ENCODE measurements at regions not wholly inside any gene's neighbourhood (a gene's known extent, or its start where the extent isn't known, plus 50 kb on each side); places are given as distances from the start of the nearest gene placed in this dataset.

DNA sequence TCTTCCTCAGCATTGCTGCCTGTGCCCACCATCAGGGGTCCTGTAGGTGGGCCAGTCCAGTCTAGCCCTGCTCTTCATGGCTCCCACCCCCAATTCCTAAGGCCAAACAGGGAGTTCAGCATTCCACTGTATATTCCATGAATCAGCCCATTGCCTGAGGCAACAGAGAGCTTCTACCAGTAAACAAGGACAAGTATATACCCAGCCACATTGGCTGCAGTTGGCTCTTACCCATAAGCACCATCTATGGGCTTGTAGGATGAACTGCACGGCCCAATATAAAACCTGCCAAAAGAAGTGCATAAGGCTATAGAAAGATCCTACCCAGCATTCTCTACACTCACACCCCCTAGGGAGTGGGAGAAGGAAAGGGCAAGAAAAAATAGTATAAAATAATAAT is 95.1 kb upstream of the SALL3 start:
- no peak for DNase-seq

DNA sequence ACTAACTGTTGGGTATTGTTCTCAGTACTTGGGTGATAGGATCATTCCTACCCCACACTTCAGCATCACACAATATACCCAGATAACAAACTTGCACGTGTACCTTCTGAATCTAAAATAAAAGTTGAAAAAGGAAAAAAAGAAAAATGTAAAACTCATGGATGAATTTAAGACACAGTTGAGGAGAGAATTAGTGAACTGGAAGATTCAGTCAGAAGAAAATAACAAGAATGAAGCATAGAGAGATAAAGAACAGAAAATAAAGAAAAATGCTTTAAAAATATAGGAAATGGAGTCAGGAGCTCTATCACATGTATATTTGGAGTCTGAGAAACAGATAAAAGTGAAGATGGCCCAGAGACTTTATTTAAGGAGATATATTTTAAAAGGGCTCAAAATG is 90.4 kb upstream of the SALL3 start:
- no peak for DNase-seq

DNA sequence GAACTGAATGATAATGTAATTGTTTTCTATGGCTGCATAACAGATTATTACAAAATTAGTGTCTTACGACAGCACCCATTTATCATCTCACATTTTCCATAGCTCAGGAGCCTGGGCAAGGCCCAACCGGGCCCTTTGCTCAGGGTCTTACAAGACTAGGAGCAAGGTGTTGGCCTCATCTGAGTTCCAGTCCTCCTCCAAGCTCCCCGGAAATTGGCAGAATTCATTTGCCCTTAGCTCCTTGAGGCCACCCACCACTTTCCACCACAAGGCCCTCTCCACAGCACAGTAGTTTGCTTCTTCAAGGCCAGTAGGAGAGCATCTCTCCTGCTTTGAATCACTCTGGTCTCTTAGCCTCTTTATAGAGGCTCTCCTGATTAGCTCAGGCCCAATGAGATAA is 89.2 kb upstream of the SALL3 start:
- no peak for DNase-seq

DNA sequence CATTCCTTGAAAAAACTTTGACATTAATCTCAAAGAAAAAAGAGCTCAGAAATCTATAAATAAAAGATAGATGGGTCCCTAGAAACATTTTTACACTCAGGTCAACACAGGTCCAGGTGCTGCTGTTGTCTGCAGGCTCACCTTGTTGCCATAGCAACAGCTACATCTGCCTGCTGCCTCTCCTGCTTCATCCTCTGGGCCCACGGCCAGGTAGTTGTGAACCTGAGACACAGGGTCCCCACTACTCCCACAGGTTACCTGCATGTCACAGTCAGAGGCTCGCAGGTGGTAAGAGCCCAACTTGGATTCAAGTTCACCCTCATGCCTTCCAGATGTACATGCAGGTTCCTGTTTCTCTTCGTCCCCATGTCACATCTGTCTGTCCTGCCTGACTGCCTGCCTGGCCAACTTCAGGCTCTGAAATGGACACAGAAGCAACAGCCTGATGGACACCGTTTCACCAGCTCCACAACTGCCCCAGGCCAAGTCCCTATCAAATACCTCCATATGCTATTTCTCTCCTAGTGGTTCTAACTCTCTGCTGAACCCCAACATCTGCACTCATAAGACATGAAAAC is 88.3 kb upstream of the SALL3 start:
- DNase-seq: no peak

DNA sequence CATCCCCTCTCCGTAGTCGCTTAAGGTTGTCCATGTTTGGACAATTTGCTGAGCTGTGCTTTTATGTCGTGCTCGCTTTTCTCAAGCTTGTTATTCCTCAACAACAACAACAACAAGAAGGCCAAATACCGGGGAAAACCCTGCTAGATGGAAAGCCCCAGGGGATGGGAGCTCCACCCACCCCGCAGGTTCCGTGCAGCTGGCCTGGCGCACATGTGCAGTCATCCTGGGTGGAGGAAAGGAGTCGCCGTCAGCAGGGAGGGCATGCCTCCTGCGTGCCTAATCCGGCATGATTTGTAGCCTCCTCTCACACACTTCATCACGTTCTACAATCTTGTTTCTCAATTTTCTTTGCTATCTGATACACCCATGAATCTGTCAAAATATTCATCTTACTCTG is 87.4 kb upstream of the SALL3 start:
- no peak for DNase-seq

DNA sequence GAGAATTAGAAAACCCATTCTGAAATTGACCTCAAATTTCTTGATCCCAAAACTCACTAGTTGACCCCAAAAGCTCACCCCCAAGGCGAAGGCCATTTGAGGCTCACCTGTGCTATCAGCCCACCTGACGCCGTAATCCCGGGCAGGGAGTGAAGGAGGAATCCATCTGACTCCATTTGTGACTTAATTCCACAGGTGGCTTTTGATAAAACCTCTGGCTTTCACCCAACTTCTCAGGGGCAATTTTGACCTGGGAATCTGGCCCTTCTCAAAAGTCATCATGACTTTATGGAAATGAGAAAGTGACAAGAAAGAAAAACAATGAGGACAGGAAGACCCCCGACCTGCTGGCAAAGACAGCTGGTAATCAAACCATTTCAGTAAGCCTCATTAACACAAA is 86.9 kb upstream of the SALL3 start:
- DNase-seq: no peak

DNA sequence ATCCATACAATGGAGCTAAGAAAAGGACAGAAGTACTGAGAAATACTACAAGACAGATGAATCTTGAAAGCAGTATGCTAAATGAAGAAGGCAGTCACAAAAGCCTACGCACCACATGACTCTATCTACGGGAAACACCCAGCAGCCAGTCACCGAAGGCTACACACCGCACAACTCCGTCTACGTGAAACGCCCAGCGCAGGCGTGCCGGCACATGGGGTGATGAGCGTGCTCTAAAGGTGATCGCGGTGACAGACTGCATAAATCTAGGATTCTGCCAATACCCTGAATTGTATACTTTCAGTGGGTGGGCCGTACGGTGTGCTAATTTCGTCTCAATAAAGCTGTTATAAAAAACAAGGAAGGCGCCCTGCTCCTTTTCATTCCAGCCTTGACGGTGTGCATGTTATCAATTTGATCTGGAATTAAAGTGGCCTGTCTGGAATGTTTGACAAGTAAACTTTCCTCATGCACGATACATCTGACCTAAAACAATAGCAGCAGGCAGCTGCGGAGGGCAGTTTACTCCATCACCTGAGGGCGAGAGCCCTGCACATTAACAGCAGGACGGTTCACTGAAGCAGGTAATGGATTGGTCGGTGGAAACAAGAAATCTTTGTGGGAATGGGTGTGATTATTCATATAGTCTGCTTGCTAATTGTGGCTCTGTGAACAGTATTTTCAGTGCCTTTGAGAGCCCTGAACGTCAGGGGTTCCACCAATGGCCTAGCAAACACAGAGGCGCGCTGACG is 86.2 kb upstream of the SALL3 start:
- DNase-seq: no peak

DNA sequence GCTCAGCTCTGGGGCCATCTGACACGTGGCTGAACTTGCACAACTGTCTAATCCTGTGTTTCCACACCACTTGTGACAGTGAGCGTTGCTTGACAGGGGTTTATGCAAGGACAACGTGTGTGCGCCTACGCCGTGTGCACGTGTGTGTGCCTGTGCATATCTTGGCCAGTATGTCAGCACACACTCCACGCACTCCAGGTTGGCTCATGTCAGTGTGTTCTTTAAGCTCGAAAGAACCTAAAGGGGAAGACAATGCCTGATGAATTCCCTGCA is 85.6 kb upstream of the SALL3 start:
- DNase-seq: no peak

DNA sequence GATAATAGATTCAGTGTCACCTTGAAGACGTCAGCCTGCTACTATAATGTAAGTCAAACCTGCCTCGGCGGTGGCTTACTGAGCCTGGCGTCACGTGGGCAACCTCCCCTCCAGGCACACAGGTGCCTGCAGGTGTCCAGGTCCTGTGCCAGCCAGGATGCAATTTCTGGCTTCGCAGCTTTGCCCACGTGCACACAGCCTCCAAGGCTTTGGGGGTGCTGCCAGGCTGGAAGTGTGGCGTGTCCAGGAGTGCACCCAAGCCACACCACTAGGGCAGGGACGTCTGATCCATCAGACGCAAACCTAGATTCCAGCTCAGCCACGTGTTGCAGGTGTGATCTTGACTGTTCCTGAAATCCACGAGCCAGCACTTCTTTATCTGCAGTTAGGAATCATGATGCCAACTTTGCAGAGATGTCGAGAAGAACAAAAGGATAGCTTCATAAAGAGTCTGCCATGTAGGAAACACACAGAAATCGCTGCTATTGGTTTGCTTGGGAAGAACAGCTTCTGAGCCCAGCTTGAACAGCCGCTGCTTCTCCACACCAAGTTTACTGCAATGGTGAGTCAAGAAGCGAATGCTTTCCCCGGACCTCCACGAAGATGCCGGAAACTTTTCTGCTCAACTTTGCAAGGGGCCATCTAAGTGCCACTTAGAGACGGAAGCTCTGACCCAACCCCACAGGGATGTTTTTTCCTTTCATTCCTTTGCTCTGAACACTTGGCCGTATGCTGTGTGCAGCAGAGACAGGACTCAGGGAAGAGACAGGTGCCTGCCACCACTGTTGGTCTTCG is 84.2 kb upstream of the SALL3 start:
- no peak for DNase-seq

DNA sequence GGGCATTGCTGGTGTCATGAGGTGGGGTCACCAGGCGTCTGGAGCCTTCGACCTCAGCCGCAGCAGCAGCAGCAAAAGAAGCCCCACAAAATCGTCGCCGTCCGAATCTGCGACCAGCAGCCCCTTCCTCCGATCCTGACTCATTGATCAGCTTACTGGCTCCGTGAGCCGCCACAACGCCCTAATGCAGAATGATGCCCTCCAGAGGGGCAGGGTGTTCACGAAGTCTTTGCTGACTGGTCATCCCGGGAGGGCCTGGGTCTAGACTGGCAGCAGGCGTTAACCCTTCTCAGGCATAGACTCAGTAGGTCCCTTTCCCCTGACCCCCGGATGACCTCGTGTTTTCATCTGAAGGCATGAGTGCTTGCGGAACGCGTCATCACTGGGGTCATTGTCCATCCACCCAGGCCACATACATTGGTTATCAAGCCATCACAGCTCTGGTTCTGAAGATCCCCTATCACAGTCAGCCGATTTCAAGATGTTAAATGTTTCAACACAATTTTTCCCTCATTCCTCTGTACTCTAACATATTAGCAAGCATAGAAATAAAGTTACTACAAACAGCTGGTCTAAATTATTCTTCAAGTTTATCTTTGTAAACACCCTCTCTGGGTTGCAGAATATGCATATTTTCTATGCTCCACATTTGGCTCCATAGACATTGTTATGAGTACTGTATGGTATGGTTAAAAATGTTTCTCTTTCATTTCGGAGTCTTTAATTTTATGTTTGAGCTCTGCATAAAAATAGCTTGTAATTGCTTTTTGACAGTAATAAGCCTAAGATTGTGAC is 83.3 kb upstream of the SALL3 start:
- no peak for DNase-seq

DNA sequence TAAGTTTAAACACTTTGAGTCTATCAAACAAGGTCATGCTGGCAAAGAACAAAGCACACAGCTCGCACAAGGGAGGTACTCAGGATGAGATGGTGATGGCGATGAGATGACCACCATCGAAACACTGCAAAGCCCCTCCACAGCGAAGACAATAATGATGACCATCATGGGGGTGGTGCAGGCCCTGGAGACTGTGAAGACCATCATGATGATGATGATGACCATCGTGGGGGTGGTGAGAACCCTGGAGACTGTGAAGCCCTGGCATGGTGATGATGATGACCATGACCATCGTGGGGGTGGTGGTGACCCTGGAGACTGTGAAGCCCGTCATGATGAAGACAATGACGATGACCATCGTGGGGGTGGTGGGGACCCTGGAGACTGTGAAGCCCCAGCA is 81.6 kb upstream of the SALL3 start:
- no peak for DNase-seq

DNA sequence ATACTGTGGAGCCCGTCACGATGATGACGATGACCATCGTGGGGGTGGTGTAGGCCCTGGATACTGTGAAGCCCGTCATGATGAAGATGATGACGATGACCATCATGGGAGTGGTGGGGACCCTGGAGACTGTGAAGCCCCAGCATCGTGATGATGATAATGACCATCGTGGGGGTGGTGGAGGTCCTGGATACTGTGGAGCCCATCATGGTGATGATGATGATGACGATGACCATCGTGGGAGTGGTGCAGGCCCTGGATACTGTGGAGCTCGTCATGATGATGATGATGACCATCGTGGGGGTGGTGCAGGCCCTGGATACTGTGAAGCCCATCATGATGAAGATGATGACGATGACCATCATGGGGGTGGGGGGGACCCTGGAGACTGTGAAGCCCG is 81.0 kb upstream of the SALL3 start:
- no peak for DNase-seq

DNA sequence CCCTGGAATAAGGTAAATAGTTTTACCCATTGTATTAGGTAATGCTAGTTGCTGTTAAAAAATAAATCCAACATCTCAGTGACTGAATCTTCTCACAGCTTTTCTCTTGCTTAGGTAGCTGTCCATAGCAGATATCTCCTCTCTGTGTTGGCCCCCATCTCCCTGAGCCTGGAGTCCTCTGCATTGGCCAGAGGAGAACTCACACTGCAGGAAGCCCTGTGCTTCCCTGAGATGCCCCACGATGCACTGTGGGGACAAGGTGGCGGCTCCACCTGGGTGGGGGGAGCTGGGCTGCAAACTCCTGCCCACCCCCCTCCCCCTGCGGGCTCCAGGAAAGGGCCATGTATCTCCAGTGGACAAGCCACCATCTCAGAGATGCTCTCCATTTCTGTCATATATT is 80.4 kb upstream of the SALL3 start:
- no peak for DNase-seq

DNA sequence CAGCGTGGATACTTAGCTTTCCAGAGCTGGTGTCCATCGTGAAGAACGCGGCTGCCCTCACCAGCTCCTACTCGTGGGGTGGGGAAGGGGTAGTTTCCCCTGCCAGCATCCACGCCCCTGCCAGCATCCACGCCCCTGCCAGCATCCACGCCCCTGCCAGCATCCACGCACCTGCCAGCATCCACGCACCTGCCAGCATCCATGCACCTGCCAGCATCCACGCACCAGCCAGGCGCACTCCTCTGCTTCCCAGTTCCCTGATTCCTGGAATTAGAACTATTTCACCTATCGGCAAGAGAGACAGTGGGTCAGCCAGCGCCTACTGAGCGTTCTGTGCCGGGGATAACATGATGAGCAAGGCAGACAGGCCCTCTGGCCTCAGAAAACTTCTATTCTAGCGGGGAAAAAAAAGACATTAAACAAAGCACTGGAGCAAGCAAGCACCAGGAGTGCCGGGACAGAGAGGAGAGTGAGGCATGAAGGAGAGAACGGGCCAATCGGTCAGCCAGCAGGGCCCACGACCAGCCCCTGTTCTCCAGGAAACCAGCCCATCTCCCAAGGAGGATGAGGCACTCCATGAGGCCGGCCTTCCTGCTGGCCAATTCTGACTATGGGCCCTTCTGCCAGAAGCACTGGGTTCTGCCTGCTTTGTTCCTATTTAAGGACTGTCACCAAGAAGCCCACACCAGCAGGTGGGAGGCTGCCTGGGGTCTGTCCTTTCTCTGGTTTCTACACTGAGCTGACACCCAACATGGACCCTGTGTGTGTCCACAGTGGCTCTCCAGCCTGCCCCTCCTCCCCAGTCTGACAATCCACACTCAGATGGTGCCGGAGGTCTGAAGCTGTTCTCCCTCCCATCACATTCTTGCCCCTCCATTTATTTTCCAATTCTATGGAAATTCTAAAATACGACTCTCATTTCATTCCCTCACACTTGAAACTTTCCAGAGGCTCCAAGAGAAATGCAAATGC is 78.4 kb upstream of the SALL3 start:
- DNase-seq: no peak

DNA sequence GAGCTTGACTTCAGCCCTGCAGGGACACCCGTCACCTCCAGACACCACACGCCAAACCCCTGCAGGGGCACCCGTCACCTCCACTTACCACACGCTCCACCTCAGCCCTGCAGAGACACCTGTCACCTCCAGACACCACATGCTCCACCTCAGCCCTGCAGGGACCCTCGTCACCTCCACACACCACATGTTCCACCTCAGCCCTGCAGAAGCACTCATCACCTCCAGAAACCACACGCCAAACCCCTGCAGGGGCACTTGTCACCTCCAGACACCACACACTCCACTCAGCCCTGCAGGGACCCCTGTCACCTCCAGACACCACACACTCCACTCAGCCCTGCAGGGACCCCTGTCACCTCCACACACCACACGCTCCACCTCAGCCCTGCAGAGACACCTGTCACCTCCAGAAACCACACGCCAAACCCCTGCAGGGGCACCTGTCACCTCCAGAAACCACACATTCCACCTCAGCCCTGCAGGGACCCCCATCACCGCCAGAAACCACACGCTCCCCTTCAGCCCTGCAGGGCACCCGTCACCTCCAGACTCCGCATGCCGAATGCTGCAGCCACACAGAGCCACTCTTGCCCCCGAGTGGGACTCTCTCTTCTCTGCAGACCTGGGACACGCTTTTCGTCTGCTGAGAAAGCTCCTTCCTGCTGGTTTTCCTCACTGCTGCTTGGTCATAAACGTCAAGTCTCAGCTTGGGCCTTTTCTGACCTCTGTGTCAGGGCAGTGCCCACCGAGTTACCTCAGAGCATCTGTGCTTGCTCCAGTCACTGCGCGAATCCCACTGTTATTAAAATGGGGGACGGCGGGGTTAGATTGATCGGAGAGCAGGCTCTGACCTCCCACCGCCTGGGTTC is 77.5 kb upstream of the SALL3 start:
- no peak for DNase-seq

DNA sequence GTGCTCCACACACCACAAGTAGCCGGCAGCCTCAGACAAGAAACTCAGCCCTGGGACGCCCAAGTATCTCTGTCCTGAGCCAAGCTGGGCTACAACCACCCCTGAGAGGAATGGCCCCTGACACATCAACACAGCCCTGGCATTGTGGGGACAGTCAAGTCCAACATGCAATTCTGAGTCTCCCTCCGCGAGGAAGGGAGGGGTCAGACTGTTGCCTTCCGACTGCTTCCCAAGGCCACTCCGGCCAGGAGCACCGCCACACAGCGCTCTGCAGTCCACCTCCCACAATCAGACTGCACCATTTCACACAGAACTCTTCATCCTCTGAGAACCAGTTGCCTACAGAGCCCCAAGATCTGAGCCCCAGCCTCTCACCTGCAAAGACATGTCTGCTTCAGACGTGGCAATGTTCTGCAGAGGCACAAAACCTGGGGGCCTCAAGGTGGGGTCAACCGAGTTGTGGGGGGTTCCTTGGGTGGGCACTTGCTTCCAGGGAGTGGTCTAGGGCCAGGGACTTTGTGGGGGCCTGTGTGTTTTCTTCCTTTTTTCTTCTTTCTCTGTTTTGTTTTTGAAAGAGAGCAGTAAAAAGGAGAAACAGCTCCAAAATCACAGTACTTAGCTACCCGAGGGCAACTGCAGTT is 76.7 kb upstream of the SALL3 start:
- DNase-seq: no peak

DNA sequence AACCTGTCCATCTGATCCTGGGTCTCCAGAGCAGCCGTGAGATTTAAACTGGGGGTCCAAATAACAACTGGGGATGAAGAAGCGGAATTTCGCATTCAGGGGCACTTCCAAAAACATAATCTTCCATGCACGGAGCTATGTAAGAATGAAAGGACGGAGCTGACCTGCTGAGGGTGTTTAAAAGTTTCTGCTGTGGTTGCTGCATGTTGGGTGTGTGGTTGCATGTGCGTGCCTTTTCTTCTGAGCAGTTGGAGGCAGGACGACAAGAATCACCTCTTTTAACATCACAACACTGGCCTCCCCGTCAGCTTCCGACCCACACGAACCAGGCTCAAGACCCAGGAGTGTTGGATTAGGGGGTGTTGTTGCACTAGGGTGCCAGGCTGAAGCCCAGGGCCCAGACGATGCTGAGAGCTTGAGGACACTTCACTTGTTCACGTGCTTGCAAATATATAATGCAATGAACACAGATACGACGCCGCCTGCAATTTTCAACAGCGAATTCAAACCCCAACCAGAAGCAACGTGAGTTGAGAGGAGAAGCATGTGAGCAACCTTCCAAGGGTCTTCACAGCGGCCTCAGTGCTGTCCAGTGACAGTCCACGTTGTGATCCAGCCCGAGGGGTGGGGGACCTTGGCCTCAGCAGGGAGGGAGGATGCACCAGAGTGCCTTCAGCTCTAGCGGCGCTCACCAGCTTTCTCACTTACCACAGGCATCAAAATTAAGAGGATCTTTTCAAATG is 76.0 kb upstream of the SALL3 start:
- DNase-seq: no peak

DNA sequence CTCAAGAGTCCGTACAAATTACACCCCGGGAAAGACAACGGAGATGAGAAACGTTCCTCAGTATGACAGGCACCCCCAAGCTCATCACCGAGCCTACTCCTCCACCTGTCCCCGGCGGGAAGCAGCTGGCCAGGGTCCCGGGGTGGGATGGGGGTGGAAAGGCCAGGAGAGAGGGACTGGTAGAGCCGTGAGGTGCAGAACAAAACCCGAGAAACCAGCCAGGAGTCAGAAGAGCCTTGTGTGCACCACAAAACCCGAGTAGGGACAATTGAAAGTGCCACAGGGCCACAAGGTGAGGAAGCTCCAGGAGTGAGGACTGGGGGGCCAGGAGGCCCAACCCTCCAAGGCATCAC is 75.5 kb upstream of the SALL3 start:
- DNase-seq: no peak

DNA sequence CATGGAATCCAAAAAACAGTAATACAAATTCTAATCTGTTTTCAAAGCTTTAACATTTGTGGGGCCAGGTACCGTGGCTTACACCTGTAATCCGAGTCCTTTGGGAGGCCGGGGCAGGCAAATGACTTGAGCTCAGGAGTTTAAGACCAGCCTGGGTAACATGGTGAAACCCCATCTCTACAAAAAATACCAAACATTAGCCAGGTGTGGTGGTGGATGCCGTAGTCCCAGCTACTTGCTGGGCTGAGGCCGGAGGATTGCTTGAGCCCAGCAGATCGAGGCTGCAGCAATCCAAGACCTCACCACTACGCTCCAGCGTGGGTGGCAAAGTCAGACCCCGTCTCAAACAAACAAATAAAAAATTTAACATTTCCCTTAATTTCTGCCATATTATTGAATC is 74.3 kb upstream of the SALL3 start:
- no peak for DNase-seq
